ENCODE measurements at regions not wholly inside any gene's neighbourhood (a gene's known extent, or its start where the extent isn't known, plus 50 kb on each side); places are given as distances from the start of the nearest gene placed in this dataset.

GRCh38 chr4:23113104-23113503, 420.4 kb downstream of the GBA3 start:
- peaks cover 3% of the 10 kb centered on the region for H3K9me3 Mint-ChIP-seq
- H3K27ac Mint-ChIP-seq = no peak overlapping the region
- no peaks in the 10 kb centered on the region for H3K36me3 Mint-ChIP-seq (ENCODE audit: low read depth)
- no peak for TF ChIP-seq CTCF (IDR thresholded peaks at IDR 0.05)
- ChIA-PET CTCF (no interaction called here), POLR2A (no interaction called here)
- no peaks in the 10 kb centered on the region for H3K4me1 Mint-ChIP-seq
- intact Hi-C loops (cut with micrococcal nuclease) = no loop called here
- DNase-seq (no peak), ATAC-seq (ENCODE audit: low read depth) (no peak)
- no peaks in the 10 kb centered on the region for H3K27me3 Mint-ChIP-seq
- no peak overlapping the region for H3K4me3 Mint-ChIP-seq

- no peaks in the 10 kb centered on the region for H3K9me3 Mint-ChIP-seq
- H3K4me3 Mint-ChIP-seq = no peak overlapping the region
- no peak for TF ChIP-seq CTCF (IDR thresholded peaks at IDR 0.05)
- H3K4me1 Mint-ChIP-seq = no peaks in the 10 kb centered on the region
- no peaks in the 10 kb centered on the region for H3K36me3 Mint-ChIP-seq (ENCODE audit: low read depth)
- H3K27me3 Mint-ChIP-seq = no peaks in the 10 kb centered on the region
- POLR2A ChIA-PET = no interaction called here
- DNase-seq = no peak
- ATAC-seq (ENCODE audit: low read depth) = no peak
- no peak overlapping the region for H3K27ac Mint-ChIP-seq
- intact Hi-C loops (cut with micrococcal nuclease) = no loop called here
- CTCF ChIA-PET = no interaction called here
Measured at GRCh38 chr4:23106516-23106915, 413.8 kb downstream of the GBA3 start.

- Mint-ChIP-seq H3K36me3 (ENCODE audit: low read depth) (no peaks in the 10 kb centered on the region), H3K27me3 (no peaks in the 10 kb centered on the region), H3K9me3 (no peaks in the 10 kb centered on the region), H3K4me3 (no peak overlapping the region), H3K27ac (no peak overlapping the region), H3K4me1 (no peaks in the 10 kb centered on the region)
- ATAC-seq (ENCODE audit: low read depth) (no peak), DNase-seq (no peak)
- no peak for TF ChIP-seq CTCF (IDR thresholded peaks at IDR 0.05)
- intact Hi-C loops (cut with micrococcal nuclease) = no loop called here
- CTCF ChIA-PET = no interaction called here
- POLR2A ChIA-PET = no interaction called here
Measured at GRCh38 chr4:23105759-23106370, 413.1 kb downstream of the GBA3 start.

GRCh38 chr4:23097251-23097650, 404.5 kb downstream of the GBA3 start:
- Mint-ChIP-seq H3K27ac (no peak overlapping the region), H3K4me1 (no peaks in the 10 kb centered on the region), H3K36me3 (ENCODE audit: low read depth) (no peaks in the 10 kb centered on the region), H3K9me3 (peaks cover 8% of the 10 kb centered on the region), H3K27me3 (no peaks in the 10 kb centered on the region), H3K4me3 (no peak overlapping the region)
- ATAC-seq (ENCODE audit: low read depth) (no peak), DNase-seq (no peak)
- ChIA-PET CTCF (no interaction called here), POLR2A (no interaction called here)
- intact Hi-C loops (cut with micrococcal nuclease) = no loop called here
- no peak for TF ChIP-seq CTCF (IDR thresholded peaks at IDR 0.05)

- no peak for TF ChIP-seq CTCF (IDR thresholded peaks at IDR 0.05)
- ChIA-PET CTCF (no interaction called here), POLR2A (no interaction called here)
- intact Hi-C loops (cut with micrococcal nuclease) = no loop called here
- DNase-seq (no peak), ATAC-seq (ENCODE audit: low read depth) (no peak)
- Mint-ChIP-seq H3K9me3 (peaks cover 8% of the 10 kb centered on the region), H3K36me3 (ENCODE audit: low read depth) (no peaks in the 10 kb centered on the region), H3K27me3 (no peaks in the 10 kb centered on the region), H3K4me1 (no peaks in the 10 kb centered on the region), H3K27ac (no peak overlapping the region), H3K4me3 (no peak overlapping the region)
Measured at GRCh38 chr4:23091711-23092110, 399.0 kb downstream of the GBA3 start.

All from activated B cell treated with CpG ODN at 0.5 μM for 24 hours (primary cell).